ENCODE measurements at regions not wholly inside any gene's neighbourhood (a gene's known extent, or its start where the extent isn't known, plus 50 kb on each side); places are given as distances from the start of the nearest gene placed in this dataset.

DNA sequence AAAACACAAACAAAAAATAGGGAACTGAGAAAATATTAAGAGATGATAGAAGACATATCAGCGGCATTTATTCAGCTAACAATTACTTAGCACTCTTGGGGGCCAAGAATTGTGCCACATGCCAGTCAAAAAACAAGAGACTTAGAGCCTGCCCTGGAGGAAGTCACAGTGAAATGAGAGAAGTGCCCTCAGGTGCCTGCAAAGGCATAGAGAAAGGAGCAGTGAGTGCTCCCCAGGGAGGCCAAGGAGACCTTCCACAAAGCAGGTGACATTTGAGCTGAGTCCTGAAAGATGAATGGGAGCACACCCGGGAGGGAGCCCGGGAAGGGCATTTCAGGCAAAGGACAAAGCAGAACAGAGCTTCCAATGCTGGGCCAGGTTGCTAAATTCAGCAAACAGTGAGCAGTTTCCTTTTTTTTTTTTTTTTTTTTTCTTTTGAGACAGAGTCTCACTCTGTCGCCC is 184.7 kb upstream of the JARID2 start:
- intact Hi-C loops (cut with DNase I), result no loop called here
- no peak for DNase-seq
- ATAC-seq (ENCODE audit: poor library complexity), result peak; percentile 74

- ATAC-seq (ENCODE audit: poor library complexity) (no peak), DNase-seq (no peak)
- intact Hi-C loops (cut with DNase I), result no loop called here
Measured at GRCh38 chr6:15061908-15062515, 183.9 kb upstream of the JARID2 start.

- DNase-seq (no peak), ATAC-seq (ENCODE audit: poor library complexity) (peak; percentile 86)
- intact Hi-C loops (cut with DNase I), result no loop called here
Measured at GRCh38 chr6:15062516-15063252, 183.2 kb upstream of the JARID2 start.

DNA sequence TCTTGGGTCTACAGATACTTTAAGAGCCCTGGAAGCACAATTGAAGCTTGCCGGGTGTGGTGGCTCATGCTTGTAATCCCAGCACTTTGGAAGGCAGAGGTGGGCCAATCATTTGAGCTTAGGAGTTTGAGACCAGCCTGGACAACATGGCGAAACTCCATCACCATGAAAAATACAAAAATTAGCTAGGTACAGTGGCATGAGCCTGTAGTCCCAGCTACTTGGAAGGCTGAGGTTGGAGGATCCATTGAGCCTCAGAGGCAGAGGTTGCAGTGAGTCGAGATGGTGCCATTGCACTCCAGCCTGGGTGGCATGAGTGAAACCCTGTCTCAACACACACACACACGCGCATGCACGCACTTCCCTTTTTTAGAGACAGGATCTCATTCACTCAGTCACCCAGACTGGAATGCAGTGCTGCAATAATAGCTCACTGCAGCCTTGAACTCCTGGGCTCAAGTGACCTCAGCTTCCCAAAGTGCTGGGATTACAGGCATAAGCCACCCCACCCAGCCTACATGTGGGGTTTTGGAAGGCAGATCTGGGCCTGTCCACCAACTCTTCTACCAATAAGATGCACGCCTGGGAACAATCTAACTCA is 182.5 kb upstream of the JARID2 start:
- intact Hi-C loops (cut with DNase I), result no loop called here
- ATAC-seq (ENCODE audit: poor library complexity) (peak; percentile 18), DNase-seq (peak; percentile 74)

GRCh38 chr6:15065261-15065989 is 180.4 kb upstream of the JARID2 start:
- ATAC-seq (ENCODE audit: poor library complexity) (no peak), DNase-seq (no peak)
- intact Hi-C loops (cut with DNase I), result no loop called here

GRCh38 chr6:15066089-15066758 is 179.6 kb upstream of the JARID2 start:
- intact Hi-C loops (cut with DNase I), result no loop called here
- ATAC-seq (ENCODE audit: poor library complexity), result no peak
- DNase-seq, result no peak

DNA sequence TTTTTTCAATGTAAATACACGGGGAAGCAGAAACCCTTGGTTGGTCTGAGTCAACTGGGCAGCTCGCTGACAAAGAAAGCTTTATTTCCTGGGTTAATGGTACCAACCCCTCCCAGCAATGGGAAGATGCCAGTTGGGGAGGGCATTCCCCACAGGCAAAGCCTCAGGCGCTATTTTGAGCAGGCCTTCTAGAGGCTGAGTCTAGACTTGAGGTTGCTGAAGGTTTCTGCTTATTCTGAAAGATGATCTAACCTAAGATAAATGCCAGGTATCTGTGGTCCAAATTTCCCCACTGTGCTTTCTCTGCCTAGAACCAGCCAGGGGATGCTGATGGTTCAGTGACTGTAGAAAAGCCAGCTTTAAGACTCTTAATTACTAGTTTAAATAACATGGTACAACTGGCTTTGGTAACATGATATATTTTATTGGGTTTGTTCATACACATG is 172.5 kb upstream of the JARID2 start:
- DNase-seq (no peak), ATAC-seq (ENCODE audit: poor library complexity) (no peak)
- intact Hi-C loops (cut with DNase I), result no loop called here

GRCh38 chr6:15073883-15074465 is 171.9 kb upstream of the JARID2 start:
- intact Hi-C loops (cut with DNase I), result no loop called here
- DNase-seq, result no peak
- no peak for ATAC-seq (ENCODE audit: poor library complexity)

DNA sequence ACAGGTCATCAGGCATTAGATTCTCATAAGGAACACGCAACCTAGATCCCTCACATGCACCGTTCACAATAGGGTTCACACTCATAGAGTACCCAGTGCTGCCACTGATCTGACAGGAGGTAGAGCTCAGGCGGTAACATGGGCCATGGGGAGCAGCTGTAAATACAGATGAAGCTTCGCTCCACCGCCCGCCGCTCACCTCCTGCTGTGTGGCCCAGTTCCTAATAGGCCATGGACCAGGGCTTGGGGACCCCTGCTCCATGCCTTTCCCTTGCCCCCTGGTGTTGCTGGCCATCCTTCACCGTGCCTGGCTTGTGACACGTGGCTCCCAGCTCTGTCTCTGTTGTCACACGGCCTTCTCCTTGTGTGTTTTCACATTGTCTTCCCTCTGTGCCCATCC is 171.1 kb upstream of the JARID2 start:
- intact Hi-C loops (cut with DNase I), result no loop called here
- DNase-seq (no peak), ATAC-seq (ENCODE audit: poor library complexity) (no peak)

- intact Hi-C loops (cut with DNase I), result no loop called here
Measured at GRCh38 chr6:15076565-15076964, 169.3 kb upstream of the JARID2 start.

GRCh38 chr6:15077006-15077405 is 168.9 kb upstream of the JARID2 start:
- ATAC-seq (ENCODE audit: poor library complexity), result no peak
- no peak for DNase-seq
- intact Hi-C loops (cut with DNase I), result no loop called here

More at GRCh38 chr6:15076565-15076964, 169.3 kb upstream of the JARID2 start:
- DNase-seq (no peak), ATAC-seq (ENCODE audit: poor library complexity) (peak; percentile 22)

GRCh38 chr6:15077961-15078360 is 167.9 kb upstream of the JARID2 start:
- intact Hi-C loops (cut with DNase I), result no loop called here
- DNase-seq, result no peak
- no peak for ATAC-seq (ENCODE audit: poor library complexity)

- ATAC-seq (ENCODE audit: poor library complexity) (no peak), DNase-seq (no peak)
- intact Hi-C loops (cut with DNase I), result no loop called here
Measured at GRCh38 chr6:15079288-15079817, 166.5 kb upstream of the JARID2 start.

GRCh38 chr6:15080895-15081294 is 165.0 kb upstream of the JARID2 start:
- ATAC-seq (ENCODE audit: poor library complexity), result no peak
- no peak for DNase-seq
- intact Hi-C loops (cut with DNase I), result no loop called here

GRCh38 chr6:15081447-15081846 is 164.4 kb upstream of the JARID2 start:
- no peak for ATAC-seq (ENCODE audit: poor library complexity)
- intact Hi-C loops (cut with DNase I), result no loop called here
- DNase-seq, result no peak

DNA sequence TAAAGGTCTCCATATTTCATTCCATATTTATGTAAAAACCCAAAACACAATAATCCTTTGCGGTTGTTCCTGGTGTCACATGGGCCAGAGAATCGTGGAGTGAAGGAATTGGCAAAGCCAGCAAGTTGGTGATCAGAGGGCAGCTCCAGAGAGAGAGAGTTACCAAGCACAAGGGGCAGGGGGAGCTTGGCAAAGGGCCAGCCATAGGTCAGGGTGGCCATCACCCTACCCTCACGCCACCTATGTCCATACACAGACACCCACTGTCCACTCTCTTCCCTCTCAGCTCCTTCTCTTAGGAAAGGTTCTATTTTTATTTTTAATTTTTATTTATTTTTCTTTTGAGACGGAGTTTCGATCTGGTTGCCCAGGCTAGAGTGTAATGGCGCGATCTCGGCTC is 163.2 kb upstream of the JARID2 start:
- ATAC-seq (ENCODE audit: poor library complexity) (no peak), DNase-seq (no peak)
- intact Hi-C loops (cut with DNase I), result no loop called here

- DNase-seq (no peak), ATAC-seq (ENCODE audit: poor library complexity) (no peak)
- intact Hi-C loops (cut with DNase I), result no loop called here
Measured at GRCh38 chr6:15086348-15087158, 159.3 kb upstream of the JARID2 start.

GRCh38 chr6:15087186-15087589 is 158.7 kb upstream of the JARID2 start:
- no peak for DNase-seq
- intact Hi-C loops (cut with DNase I), result no loop called here
- ATAC-seq (ENCODE audit: poor library complexity), result no peak

All from Right ventricle myocardium superior (tissue), 1 donor.